IMR-90 (cell line): ENCODE measurements at regions not wholly inside any gene's neighbourhood (a gene's known extent, or its start where the extent isn't known, plus 50 kb on each side); places are given as distances from the start of the nearest gene placed in this dataset.

Experiments used
- ATAC-seq: fragments of 200-7000 bp; cut with Tn5 transposase; 2 replicates; pipeline ENCODE4 v1.9.1; 2020; ENCODE audit warnings: low read depth, mild to moderate bottlenecking, moderate library complexity
- BruUV-seq: library from RNA; stranded (reverse); fragments of 400-500 nt; replicated peaks from 2 replicates; lab custom pipeline; 2021; lab: Mats Ljungman, UMichigan
- CTCF ChIA-PET: fragments of 300-600 bp; formaldehyde crosslinking; extraction: SDS; loops from one replicate; lab custom pipeline; 2021; ENCODE audit warnings: antibody characterized with exemption; lab: Yijun Ruan, JAX
- POLR2A ChIA-PET: fragments of 300-600 bp; sonication (Branson Sonifier 250); formaldehyde crosslinking; loops from one replicate; lab custom pipeline; 2022; ENCODE audit warnings: antibody characterized with exemption; ENCODE audit not compliant: unreplicated experiment; lab: Charles Lee
- DNase-seq: peaks from one replicate; pipeline ENCODE4 v3.0.0; 2013
- H2AFZ ChIP-seq: replicated peaks from 2 replicates; pipeline ENCODE3; 2013; ENCODE audit warnings: low read length, mild to moderate bottlenecking; ENCODE audit not compliant: poor library complexity
- H2AK5ac ChIP-seq: 2 replicates; pipeline ENCODE4 v1.6.1; 2013; ENCODE audit warnings: low read depth, low read length, inconsistent platforms
- H2AK9ac ChIP-seq: replicated peaks from 2 replicates; pipeline ENCODE3; 2013; ENCODE audit warnings: mild to moderate bottlenecking, low read depth, low read length, moderate library complexity; ENCODE audit not compliant: poor library complexity
- H2BK120ac ChIP-seq: 2 replicates; pipeline ENCODE4 v1.6.1; 2013; ENCODE audit warnings: low read depth, low read length, inconsistent platforms
- H2BK15ac ChIP-seq: 3 replicates; pipeline ENCODE4 v1.6.1; 2013; ENCODE audit warnings: low read depth, low read length, inconsistent platforms
- H2BK20ac ChIP-seq: 2 replicates; pipeline ENCODE4 v1.6.1; 2013; ENCODE audit warnings: low read depth, mild to moderate bottlenecking, inconsistent platforms, low read length, moderate library complexity
- H2BK5ac ChIP-seq: 2 replicates; pipeline ENCODE4 v1.6.1; 2013; ENCODE audit warnings: mild to moderate bottlenecking, low read depth, low read length, inconsistent platforms; ENCODE audit not compliant: poor library complexity, severe bottlenecking
- H3K14ac ChIP-seq: replicated peaks from 2 replicates; pipeline ENCODE4 v1.6.1; 2013; ENCODE audit warnings: low read depth, low read length, inconsistent platforms
- H3K18ac ChIP-seq: 2 replicates; pipeline ENCODE4 v1.6.1; 2013; ENCODE audit warnings: low read depth, low read length, control low read depth
- H3K23ac ChIP-seq: 2 replicates; pipeline ENCODE4 v1.6.1; 2013; ENCODE audit warnings: low read depth, low read length, inconsistent platforms
- H3K27ac ChIP-seq: 2 replicates; pipeline ENCODE4 v1.5.1; 2013; ENCODE audit warnings: mild to moderate bottlenecking, control low read depth, low read length; ENCODE audit not compliant: insufficient read depth
- H3K27me3 ChIP-seq: 2 replicates; pipeline ENCODE4 v1.6.1; 2013; ENCODE audit warnings: low read length; ENCODE audit not compliant: control insufficient read depth, insufficient read depth
- H3K36me3 ChIP-seq: 2 replicates; pipeline ENCODE4 v1.6.1; 2013; ENCODE audit warnings: low read length, mixed read lengths; ENCODE audit not compliant: control insufficient read depth, insufficient read depth
- H3K4ac ChIP-seq: 2 replicates; pipeline ENCODE4 v1.6.1; 2013; ENCODE audit warnings: low read depth, low read length, inconsistent platforms
- H3K4me1 ChIP-seq: 2 replicates; pipeline ENCODE4 v1.6.1; 2013; ENCODE audit warnings: low read length, mixed read lengths; ENCODE audit not compliant: control insufficient read depth, insufficient read depth
- H3K4me2 ChIP-seq: 2 replicates; pipeline ENCODE4 v1.6.1; 2013; ENCODE audit warnings: low read depth, mild to moderate bottlenecking, control low read depth, low read length, moderate library complexity
- H3K4me3 ChIP-seq: 2 replicates; pipeline ENCODE4 v1.5.1; 2013; ENCODE audit warnings: low read depth, mild to moderate bottlenecking, control low read depth, low read length, moderate library complexity; ENCODE audit not compliant: insufficient read depth
- H3K56ac ChIP-seq: 2 replicates; pipeline ENCODE4 v1.6.1; 2013; ENCODE audit warnings: low read length, inconsistent platforms; ENCODE audit not compliant: insufficient read depth; ENCODE audit errors: extremely low read depth
- H3K79me1 ChIP-seq, 2 experiments: 2 replicates each; pipeline ENCODE4 v1.6.1; 2013; ENCODE audit warnings: low read length in 2 of 2, inconsistent platforms in 1 of 2, low read depth in 1 of 2
- H3K9ac ChIP-seq: 2 replicates; pipeline ENCODE4 v1.6.1; 2013; ENCODE audit warnings: low read depth, low read length, control low read depth
- H3K9me1 ChIP-seq: 2 replicates; pipeline ENCODE4 v1.6.1; 2013; ENCODE audit warnings: low read length, inconsistent platforms; ENCODE audit not compliant: insufficient read depth
- H3K9me3 ChIP-seq: 2 replicates; pipeline ENCODE4 v1.6.1; 2013; ENCODE audit warnings: low read length; ENCODE audit not compliant: control insufficient read depth, insufficient read depth
- H4K20me1 ChIP-seq: 2 replicates; pipeline ENCODE4 v1.6.1; 2013; ENCODE audit warnings: low read length, inconsistent platforms; ENCODE audit not compliant: insufficient read depth
- H4K5ac ChIP-seq: 2 replicates; pipeline ENCODE4 v1.6.1; 2013; ENCODE audit warnings: mild to moderate bottlenecking, low read depth, low read length, control low read depth
- H4K8ac ChIP-seq, 2 experiments: 2 replicates each; pipeline ENCODE4 v1.6.1; 2013; ENCODE audit warnings: low read depth in 2 of 2, low read length in 2 of 2, control low read depth in 1 of 2, inconsistent platforms in 1 of 2
- H4K91ac ChIP-seq: 2 replicates; pipeline ENCODE4 v1.6.1; 2013; ENCODE audit warnings: low read depth, low read length, inconsistent platforms; ENCODE audit not compliant: insufficient read depth
- CEBPB ChIP-seq: IDR thresholded peaks from 2 replicates; pipeline ENCODE4 v1.6.1; 2012; ENCODE audit warnings: low read depth, low read length, improper control_type of control experiment
- MAFK ChIP-seq: IDR thresholded peaks from 2 replicates; pipeline ENCODE4 v1.6.1; 2012; ENCODE audit warnings: low read depth, low read length, improper control_type of control experiment
- WGBS, 2 experiments: methylation state at CpG; one replicate each; pipeline versions ENCODE4 v1.1.5 to v1.1.7; 2013; ENCODE audit warnings: missing lambda C conversion rate in 2 of 2; ENCODE audit not compliant: insufficient read length in 1 of 2; ENCODE audit errors: extremely low coverage in 2 of 2; 5-methylcytosine and 5-hydroxymethylcytosine counted together
- dilution Hi-C: fragments of 300-500 bp; cut with HindIII; formaldehyde crosslinking; loops from one replicate; pipeline ENCODE4 v1.14.3; 2018; ENCODE audit warnings: low sequenced_read_pairs; ENCODE audit not compliant: unreplicated experiment
- in situ Hi-C: fragments of 300-500 bp; cut with MboI; formaldehyde crosslinking; loops from 3 replicates; pipeline ENCODE4 v1.14.3; 2019; ENCODE audit warnings: low sequenced_read_pairs, inconsistent platforms, mixed read lengths
- intact Hi-C: fragments of 100-400 bp; cut with micrococcal nuclease; formaldehyde crosslinking; loops from 2 replicates; pipeline ENCODE4 v1.10.0; 2022

GRCh38 chr11:56886455-56886854 is 102.3 kb upstream of the OR5AK2 start:
- ATAC-seq (no peak), DNase-seq (no peak)
- BruUV-seq: no TSS peak
- Histone ChIP-seq H4K20me1 (no peaks in the 10 kb centered on the region), H4K8ac (no peak overlapping the region), H3K9me3 (no peaks in the 10 kb centered on the region), H3K4me2 (no peak overlapping the region), H3K23ac (no peak overlapping the region), H2AK9ac (no peak overlapping the region), H3K4me3 (no peak overlapping the region), H2BK15ac (no peak overlapping the region), H3K18ac (no peak overlapping the region), H3K56ac (no peak overlapping the region), H2AFZ (no peak overlapping the region), H3K9ac (no peak overlapping the region), H3K36me3 (no peaks in the 10 kb centered on the region), H3K9me1 (no peaks in the 10 kb centered on the region), H4K5ac (no peak overlapping the region), H3K4me1 (no peaks in the 10 kb centered on the region), H2BK20ac (no peak overlapping the region), H3K4ac (no peak overlapping the region), H2BK120ac (no peak overlapping the region), H3K27ac (no peak overlapping the region), H3K79me1 (no peaks in the 10 kb centered on the region), H3K27me3 (no peaks in the 10 kb centered on the region), H2AK5ac (no peak overlapping the region), H4K91ac (no peak overlapping the region), H3K14ac (no peak overlapping the region), H2BK5ac (no peak overlapping the region)
- POLR2A ChIA-PET: no interaction called here
- no peak for TF ChIP-seq CEBPB
- TF ChIP-seq MAFK: peak; percentile 88
- CTCF ChIA-PET: no interaction called here
- dilution Hi-C loops: no loop called here
- intact Hi-C loops: no loop called here
- no CpG with 5 or more reads among the region's 6 CpGs for WGBS, 2 experiments
- in situ Hi-C loops: no loop called here
